ENCODE measurements at regions not wholly inside any gene's neighbourhood (a gene's known extent, or its start where the extent isn't known, plus 50 kb on each side); places are given as distances from the start of the nearest gene placed in this dataset.

DNA sequence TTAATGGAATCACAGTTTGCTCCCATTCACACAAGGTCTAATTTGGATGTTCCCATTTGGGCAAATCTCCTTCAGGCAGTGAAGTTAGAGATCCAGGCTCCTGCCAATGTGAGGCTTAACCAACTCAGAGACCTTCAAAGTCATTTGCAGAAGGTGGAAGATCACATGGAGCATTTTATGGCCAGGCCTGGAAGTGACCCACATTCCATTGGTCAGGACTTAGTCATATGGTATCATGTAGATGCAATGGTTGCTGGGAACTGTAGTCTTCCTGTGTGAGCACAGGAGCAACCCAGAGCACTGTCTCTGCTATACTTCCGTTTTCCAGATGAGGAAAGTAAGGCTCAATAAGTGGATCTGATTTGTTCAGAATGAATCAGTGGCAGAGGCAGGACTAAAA, 292.7 kb upstream of the SMARCA2 start:
- H3K4me1 Mint-ChIP-seq, result no peaks in the 10 kb centered on the region
- no peaks in the 10 kb centered on the region for H3K36me3 Mint-ChIP-seq (ENCODE audit: insufficient read depth)
- peaks cover 67% of the 10 kb centered on the region for H3K27me3 Mint-ChIP-seq
- H3K9me3 Mint-ChIP-seq, result peaks cover 5% of the 10 kb centered on the region
- DNase-seq (ENCODE audit: low spot score in 2 of 2) (no peak), ATAC-seq (replicated peaks; ENCODE audit: extremely low read depth, poor library complexity, severe bottlenecking) (no peak)
- H3K4me3 Mint-ChIP-seq, result no peak overlapping the region
- no peak overlapping the region for H3K27ac Mint-ChIP-seq (ENCODE audit: low read depth)

DNA sequence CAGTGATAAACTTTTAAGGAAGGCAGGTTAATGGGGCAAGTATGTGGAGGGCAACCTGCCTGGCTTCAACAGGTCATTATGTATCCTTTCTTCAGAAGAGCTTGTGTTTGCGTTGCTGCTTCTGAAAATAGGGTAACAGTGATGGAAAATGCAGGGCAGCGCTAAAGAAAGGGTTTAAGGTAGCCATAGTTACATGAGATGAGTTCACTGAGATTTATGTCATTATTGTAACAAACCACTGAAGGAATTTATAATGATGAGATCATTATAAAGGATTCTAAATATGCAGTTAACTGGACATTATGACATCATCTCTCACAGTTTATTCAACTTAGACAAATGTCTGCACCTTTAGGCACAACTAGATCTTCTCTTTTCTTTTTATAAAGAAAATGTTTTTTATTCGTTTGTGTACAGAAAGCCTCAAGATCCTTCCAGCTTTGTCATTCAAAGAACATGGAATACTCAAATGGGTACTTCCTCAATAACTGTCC, 291.6 kb upstream of the SMARCA2 start:
- H3K9me3 Mint-ChIP-seq, result peaks cover 5% of the 10 kb centered on the region
- H3K36me3 Mint-ChIP-seq (ENCODE audit: insufficient read depth), result no peaks in the 10 kb centered on the region
- ATAC-seq (replicated peaks; ENCODE audit: extremely low read depth, poor library complexity, severe bottlenecking), result no peak
- H3K4me3 Mint-ChIP-seq, result no peak overlapping the region
- peaks cover 72% of the 10 kb centered on the region for H3K27me3 Mint-ChIP-seq
- no peaks in the 10 kb centered on the region for H3K4me1 Mint-ChIP-seq
- no peak overlapping the region for H3K27ac Mint-ChIP-seq (ENCODE audit: low read depth)
- no peak for DNase-seq (ENCODE audit: low spot score in 2 of 2)

DNA sequence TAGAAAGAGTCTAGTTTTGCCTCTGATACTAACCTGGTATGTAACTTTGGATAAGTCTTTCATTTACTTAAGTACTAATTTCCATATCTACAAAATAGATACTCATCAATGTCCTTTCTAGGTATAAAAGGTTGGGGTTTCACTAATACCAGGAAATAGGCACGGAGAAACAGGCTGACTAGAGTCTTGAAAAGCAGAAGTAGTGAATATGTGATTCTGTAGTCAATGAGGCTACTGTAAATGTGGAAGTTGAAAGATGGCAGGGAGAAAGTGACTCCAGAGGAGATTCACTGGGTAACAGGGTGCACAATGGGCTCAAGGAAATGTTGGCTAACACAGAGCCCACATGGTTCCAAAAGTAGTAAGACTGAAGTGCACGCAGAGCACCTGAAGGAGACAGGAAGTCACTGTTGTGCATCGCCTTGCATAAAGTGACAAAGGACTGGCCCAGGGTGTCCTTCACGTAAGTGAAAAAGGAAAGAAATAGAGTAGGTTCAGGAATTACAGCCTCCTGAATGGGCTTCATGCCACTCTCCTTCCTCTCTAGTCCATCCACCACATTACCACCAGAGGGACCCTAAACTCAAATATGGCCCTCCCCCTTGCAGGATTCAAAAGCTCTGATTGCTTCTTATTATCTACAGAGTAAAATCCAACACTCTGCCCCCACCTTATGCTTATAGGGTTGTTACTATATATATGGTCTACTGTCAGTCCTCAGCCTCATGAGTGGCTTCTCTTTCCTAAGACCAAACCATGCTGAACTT, 288.0 kb upstream of the SMARCA2 start:
- no peak overlapping the region for H3K27ac Mint-ChIP-seq (ENCODE audit: low read depth)
- DNase-seq (ENCODE audit: low spot score in 2 of 2), result no peak
- H3K27me3 Mint-ChIP-seq, result peaks cover 58% of the 10 kb centered on the region
- H3K4me3 Mint-ChIP-seq, result no peak overlapping the region
- H3K4me1 Mint-ChIP-seq, result no peaks in the 10 kb centered on the region
- no peaks in the 10 kb centered on the region for H3K9me3 Mint-ChIP-seq
- no peak for ATAC-seq (replicated peaks; ENCODE audit: extremely low read depth, poor library complexity, severe bottlenecking)
- H3K36me3 Mint-ChIP-seq (ENCODE audit: insufficient read depth), result no peaks in the 10 kb centered on the region

DNA sequence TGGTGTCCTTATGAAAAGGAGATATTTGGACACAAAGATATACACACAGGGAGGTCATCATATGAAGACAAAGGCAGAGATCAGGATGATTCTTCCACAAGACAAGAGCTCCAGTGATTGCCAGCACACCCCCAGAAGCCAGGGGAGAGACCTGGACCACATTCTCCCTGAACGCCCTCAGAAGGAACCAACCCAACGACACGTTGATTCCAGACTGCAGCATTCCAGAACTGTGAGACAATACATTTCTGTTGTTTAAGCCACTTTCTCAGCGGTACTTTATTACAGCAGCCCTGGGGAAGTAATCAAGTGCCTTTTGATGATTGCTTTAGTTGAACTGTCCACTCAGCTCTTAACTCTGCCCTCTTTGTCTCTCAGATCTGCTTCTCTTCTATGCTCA, 285.5 kb upstream of the SMARCA2 start:
- no peaks in the 10 kb centered on the region for H3K9me3 Mint-ChIP-seq
- no peak overlapping the region for H3K27ac Mint-ChIP-seq (ENCODE audit: low read depth)
- ATAC-seq (replicated peaks; ENCODE audit: extremely low read depth, poor library complexity, severe bottlenecking) (no peak), DNase-seq (ENCODE audit: low spot score in 2 of 2) (no peak)
- H3K27me3 Mint-ChIP-seq, result peaks cover 48% of the 10 kb centered on the region
- H3K4me3 Mint-ChIP-seq, result no peak overlapping the region
- H3K36me3 Mint-ChIP-seq (ENCODE audit: insufficient read depth), result no peaks in the 10 kb centered on the region
- H3K4me1 Mint-ChIP-seq, result no peaks in the 10 kb centered on the region

DNA sequence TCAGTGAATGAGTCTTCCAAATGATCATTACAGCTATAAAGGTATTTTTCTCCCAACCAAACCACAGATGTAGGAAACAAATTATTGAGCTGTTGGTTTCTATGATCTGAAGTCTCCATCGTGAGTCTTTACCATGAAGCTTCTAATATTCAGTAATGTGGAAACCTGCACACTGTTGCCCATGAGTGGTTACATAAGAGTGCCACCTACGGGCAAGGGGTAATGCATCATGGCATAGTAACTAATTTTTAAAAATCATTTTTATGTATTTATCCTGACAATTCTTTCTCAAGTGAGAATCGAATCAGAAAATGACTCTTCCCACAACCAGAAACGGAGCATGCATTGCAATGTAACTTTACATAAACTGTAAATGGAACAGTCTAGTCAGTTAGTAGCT, 282.5 kb upstream of the SMARCA2 start:
- peaks cover 37% of the 10 kb centered on the region for H3K27me3 Mint-ChIP-seq
- no peak overlapping the region for H3K27ac Mint-ChIP-seq (ENCODE audit: low read depth)
- H3K4me3 Mint-ChIP-seq, result no peak overlapping the region
- H3K9me3 Mint-ChIP-seq, result no peaks in the 10 kb centered on the region
- no peak for ATAC-seq (replicated peaks; ENCODE audit: extremely low read depth, poor library complexity, severe bottlenecking)
- H3K36me3 Mint-ChIP-seq (ENCODE audit: insufficient read depth), result no peaks in the 10 kb centered on the region
- no peak for DNase-seq (ENCODE audit: low spot score in 2 of 2)
- H3K4me1 Mint-ChIP-seq, result no peaks in the 10 kb centered on the region

DNA sequence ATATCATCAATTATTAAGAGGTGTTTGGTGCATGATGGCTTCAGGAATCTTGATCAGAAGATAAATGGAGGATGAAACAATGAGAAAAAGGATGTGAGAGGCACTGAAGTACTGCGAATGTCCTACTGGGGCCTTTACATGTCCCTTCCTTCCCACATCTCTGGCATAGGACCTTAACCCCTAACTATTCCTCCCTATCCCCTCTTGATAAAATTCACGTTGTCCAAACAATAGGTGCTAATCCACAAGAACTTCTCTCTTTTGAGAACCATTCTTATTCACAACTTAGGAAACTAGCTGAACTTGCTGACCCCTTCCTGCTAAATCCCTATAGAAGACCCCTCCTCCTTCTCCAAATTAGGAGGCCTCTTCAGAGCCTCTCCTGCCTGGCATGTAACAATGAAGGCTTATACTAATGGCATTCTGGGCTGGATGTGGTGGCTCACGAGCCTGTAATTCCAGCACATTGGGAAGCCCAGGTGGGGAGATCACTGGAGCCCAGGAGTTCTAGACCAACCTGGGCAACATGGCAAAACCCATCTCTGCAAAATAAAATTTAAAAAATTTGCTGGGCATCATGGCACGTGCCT, 276.5 kb upstream of the SMARCA2 start:
- Mint-ChIP-seq H3K4me3 (no peak overlapping the region), H3K36me3 (ENCODE audit: insufficient read depth) (no peaks in the 10 kb centered on the region), H3K4me1 (no peaks in the 10 kb centered on the region), H3K9me3 (no peaks in the 10 kb centered on the region), H3K27ac (ENCODE audit: low read depth) (no peak overlapping the region), H3K27me3 (peaks cover 23% of the 10 kb centered on the region)
- DNase-seq (ENCODE audit: low spot score in 2 of 2), result no peak
- no peak for ATAC-seq (replicated peaks; ENCODE audit: extremely low read depth, poor library complexity, severe bottlenecking)

DNA sequence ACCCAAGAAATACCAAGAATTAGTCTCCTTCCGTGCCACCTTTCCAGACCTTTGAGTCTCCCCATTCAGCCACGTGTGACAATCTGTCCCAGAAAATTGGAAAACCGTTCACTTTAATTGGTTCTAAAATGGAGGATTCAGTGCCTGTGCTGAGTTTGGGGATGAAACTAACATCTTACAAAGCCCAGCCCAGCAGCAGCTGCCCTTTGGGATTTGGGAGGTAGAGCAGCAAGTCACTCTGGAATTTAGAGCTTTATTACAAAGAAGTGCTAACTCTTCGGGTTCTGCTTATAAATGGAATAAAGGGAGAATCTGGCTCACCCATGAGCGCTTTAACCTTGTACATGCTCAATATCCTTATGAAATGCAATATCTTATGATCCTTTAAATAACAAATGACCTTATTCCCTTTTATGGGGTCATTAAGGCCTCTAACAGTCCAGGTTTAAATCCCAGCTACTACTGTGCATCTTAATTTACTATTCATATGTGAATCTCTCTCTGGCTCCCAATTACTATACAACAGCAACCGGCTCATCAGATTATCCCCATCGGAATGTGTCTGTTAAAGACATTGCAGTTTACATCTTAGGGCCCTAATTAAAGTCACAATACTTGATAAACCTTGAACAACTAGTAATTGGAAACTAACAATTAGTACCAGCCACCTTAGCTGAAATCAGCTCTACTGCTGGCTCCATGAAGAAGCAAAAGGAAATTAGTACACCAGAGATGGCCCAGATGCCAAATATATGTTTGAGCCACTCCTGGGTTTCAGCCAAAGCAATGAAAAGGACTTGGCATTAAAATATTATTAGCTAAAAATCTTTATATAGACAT, 271.8 kb upstream of the SMARCA2 start:
- no peak overlapping the region for H3K4me3 Mint-ChIP-seq
- no peak overlapping the region for H3K27ac Mint-ChIP-seq (ENCODE audit: low read depth)
- DNase-seq (ENCODE audit: low spot score in 2 of 2) (no peak), ATAC-seq (replicated peaks; ENCODE audit: extremely low read depth, poor library complexity, severe bottlenecking) (no peak)
- H3K9me3 Mint-ChIP-seq, result no peaks in the 10 kb centered on the region
- peaks cover 51% of the 10 kb centered on the region for H3K27me3 Mint-ChIP-seq
- H3K36me3 Mint-ChIP-seq (ENCODE audit: insufficient read depth), result no peaks in the 10 kb centered on the region
- no peaks in the 10 kb centered on the region for H3K4me1 Mint-ChIP-seq

DNA sequence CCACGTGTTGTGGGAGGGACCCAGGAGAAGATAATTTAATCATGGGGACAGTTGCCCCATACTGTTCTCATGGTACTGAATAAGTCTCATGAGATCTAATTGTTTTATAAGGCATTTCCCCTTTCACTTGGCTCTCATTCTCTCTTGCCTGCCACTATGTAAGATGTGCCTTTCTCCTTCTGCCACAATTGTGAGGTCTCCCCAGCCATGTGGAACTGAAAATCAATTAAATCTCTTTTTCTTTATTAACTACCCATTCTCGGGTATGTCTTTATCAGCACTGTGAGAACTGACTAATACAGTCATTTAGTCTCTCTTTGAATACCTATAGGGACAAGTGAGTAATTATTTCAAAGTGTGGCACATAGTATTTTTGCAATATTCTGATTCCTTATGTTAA, 269.2 kb upstream of the SMARCA2 start:
- no peak for ATAC-seq (replicated peaks; ENCODE audit: extremely low read depth, poor library complexity, severe bottlenecking)
- no peaks in the 10 kb centered on the region for H3K9me3 Mint-ChIP-seq
- H3K36me3 Mint-ChIP-seq (ENCODE audit: insufficient read depth), result no peaks in the 10 kb centered on the region
- H3K4me1 Mint-ChIP-seq, result no peaks in the 10 kb centered on the region
- no peak overlapping the region for H3K4me3 Mint-ChIP-seq
- H3K27ac Mint-ChIP-seq (ENCODE audit: low read depth), result no peak overlapping the region
- DNase-seq (ENCODE audit: low spot score in 2 of 2), result no peak
- peaks cover 73% of the 10 kb centered on the region for H3K27me3 Mint-ChIP-seq

DNA sequence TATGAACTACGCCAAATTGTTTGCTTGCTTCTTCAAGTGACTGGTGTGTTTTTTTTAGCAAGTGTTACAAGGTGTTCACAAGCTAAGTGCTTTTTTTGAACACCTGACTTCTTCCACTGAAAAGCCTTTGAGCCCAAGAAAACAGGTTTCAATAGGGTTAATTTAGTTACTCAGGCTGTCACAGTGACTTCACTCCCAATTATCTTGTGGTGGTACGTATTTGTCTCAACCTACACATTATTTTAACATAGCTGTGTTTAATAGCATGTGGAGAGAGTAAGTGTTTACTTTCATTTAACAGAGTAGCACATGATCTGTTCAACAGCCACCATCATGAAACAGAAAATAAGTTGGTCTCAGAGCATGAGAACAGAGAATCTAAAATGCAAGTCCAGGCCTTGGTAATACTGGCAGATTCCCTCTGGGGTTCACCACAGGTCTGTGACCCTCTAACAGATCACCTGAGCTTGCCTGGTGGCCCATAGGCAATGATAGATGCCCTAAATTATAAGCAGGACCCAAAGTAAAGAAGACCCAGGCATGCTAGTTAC, 267.7 kb upstream of the SMARCA2 start:
- Mint-ChIP-seq H3K9me3 (peaks cover 4% of the 10 kb centered on the region), H3K27me3 (peaks cover 77% of the 10 kb centered on the region), H3K4me1 (no peaks in the 10 kb centered on the region), H3K36me3 (ENCODE audit: insufficient read depth) (no peaks in the 10 kb centered on the region), H3K4me3 (no peak overlapping the region), H3K27ac (ENCODE audit: low read depth) (no peak overlapping the region)
- DNase-seq (ENCODE audit: low spot score in 2 of 2), result no peak
- no peak for ATAC-seq (replicated peaks; ENCODE audit: extremely low read depth, poor library complexity, severe bottlenecking)

DNA sequence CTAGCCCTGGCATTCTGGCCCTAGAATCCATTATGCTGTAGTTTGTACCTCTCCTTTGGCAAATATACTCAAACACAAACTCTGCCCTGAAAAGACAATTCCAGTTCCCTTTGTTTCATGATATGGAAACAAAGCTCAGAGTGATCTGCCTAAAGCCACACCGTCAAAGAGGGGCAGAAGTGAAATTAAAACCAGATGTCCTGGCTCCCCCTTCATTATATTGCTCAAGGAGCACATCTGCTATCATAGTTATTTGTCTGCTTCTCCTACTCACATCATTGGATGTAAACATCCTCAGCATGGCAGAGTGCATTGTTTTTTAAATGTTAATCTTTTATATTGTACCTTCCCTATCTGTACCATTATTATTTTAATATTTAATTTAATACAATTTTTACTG, 266.7 kb upstream of the SMARCA2 start:
- H3K4me1 Mint-ChIP-seq, result no peaks in the 10 kb centered on the region
- peaks cover 83% of the 10 kb centered on the region for H3K27me3 Mint-ChIP-seq
- H3K9me3 Mint-ChIP-seq, result peaks cover 4% of the 10 kb centered on the region
- no peaks in the 10 kb centered on the region for H3K36me3 Mint-ChIP-seq (ENCODE audit: insufficient read depth)
- H3K4me3 Mint-ChIP-seq, result no peak overlapping the region
- DNase-seq (ENCODE audit: low spot score in 2 of 2) (no peak), ATAC-seq (replicated peaks; ENCODE audit: extremely low read depth, poor library complexity, severe bottlenecking) (no peak)
- no peak overlapping the region for H3K27ac Mint-ChIP-seq (ENCODE audit: low read depth)

DNA sequence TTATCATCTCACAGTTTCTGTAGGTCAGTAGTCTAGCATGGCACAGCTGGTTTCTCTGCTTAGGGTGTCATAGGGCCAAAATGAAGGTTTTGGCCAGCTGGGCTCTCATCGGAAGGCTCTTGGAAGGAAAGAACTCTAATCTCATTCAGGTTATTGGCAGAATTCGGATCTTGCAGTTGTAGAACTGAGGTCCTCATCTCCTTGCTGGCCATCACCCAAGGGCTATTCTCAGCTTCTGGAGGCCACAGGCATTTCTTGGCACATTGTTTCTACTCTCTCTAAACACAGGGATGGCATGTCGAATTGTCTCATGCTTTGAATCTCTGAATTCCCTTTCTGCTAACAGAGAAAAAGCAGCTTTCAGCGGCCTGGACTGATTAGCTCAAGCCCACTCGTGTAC, 258.0 kb upstream of the SMARCA2 start:
- Mint-ChIP-seq H3K9me3 (no peaks in the 10 kb centered on the region), H3K36me3 (ENCODE audit: insufficient read depth) (no peaks in the 10 kb centered on the region)

DNA sequence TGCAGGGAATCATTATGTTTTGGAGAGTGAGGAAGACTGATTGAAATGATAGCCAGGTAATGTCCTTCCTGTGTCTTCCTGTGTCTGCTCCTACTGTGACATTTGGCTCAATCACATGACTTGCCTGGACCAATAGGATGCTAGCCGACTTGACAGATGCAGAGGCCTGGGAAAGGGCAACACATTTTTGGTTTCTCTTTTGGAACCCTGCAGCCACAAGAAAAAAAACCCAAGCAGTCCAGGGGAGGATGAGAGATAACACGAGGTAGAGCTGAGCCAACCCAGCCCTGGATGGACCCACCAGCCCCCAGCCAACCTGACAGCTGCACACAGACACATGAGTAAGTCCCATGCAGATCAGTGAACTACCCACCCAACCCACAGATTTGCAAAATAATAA, 256.1 kb upstream of the SMARCA2 start:
- no peak overlapping the region for H3K27ac Mint-ChIP-seq (ENCODE audit: low read depth)
- no peaks in the 10 kb centered on the region for H3K4me1 Mint-ChIP-seq
- H3K4me3 Mint-ChIP-seq, result no peak overlapping the region
- H3K9me3 Mint-ChIP-seq, result no peaks in the 10 kb centered on the region
- no peaks in the 10 kb centered on the region for H3K36me3 Mint-ChIP-seq (ENCODE audit: insufficient read depth)
- no peak for ATAC-seq (replicated peaks; ENCODE audit: extremely low read depth, poor library complexity, severe bottlenecking)
- peaks cover 9% of the 10 kb centered on the region for H3K27me3 Mint-ChIP-seq
- no peak for DNase-seq (ENCODE audit: low spot score in 2 of 2)

More for the DNA sequence above, 258.0 kb upstream of the SMARCA2 start:
- ATAC-seq (replicated peaks; ENCODE audit: extremely low read depth, poor library complexity, severe bottlenecking), result no peak
- Mint-ChIP-seq H3K4me3 (no peak overlapping the region), H3K27ac (ENCODE audit: low read depth) (no peak overlapping the region), H3K27me3 (peaks cover 17% of the 10 kb centered on the region), H3K4me1 (no peaks in the 10 kb centered on the region)
- DNase-seq (ENCODE audit: low spot score in 2 of 2), result no peak
